ENCODE measurements at regions not wholly inside any gene's neighbourhood (a gene's known extent, or its start where the extent isn't known, plus 50 kb on each side); places are given as distances from the start of the nearest gene placed in this dataset.

- no peaks in the 10 kb centered on the region for H4K20me1 ChIP-seq (ENCODE audit: insufficient read depth)
- no peak overlapping the region for H2AFZ ChIP-seq (ENCODE audit: low read depth)
- ChIA-PET CTCF (no interaction called here), POLR2A (no interaction called here)
- H3K27ac ChIP-seq (ENCODE audit: low read depth in 2 of 2, low read length in 1 of 2): no peak overlapping the region
- peaks cover 0 to 16% of the 10 kb centered on the region in 2 experiments; a peak in 1 of 4 replicates for H3K4me1 ChIP-seq (ENCODE audit: control insufficient read depth in 1 of 2, insufficient read depth in 2 of 2, low read depth in 1 of 2, low read length in 1 of 2)
- 45% methylated on average over 7 of the region's 19 CpGs for WGBS (ENCODE audit: low lambda C conversion rate)
- DNase-seq: no peak
- TF ChIP-seq GATA2 (CRISPR knock-in tag; IDR thresholded peaks at IDR 0.05) (no peak), MAX (IDR thresholded peaks at IDR 0.05; ENCODE audit: low read depth) (no peak), EZH2phosphoT487 (IDR thresholded peaks at IDR 0.05; ENCODE audit: borderline replicate concordance, low read depth) (no peak), CTCF (IDR thresholded peaks at IDR 0.05) (no peak), RCOR1 (IDR thresholded peaks at IDR 0.05; ENCODE audit: low read length) (no peak), USF1 (IDR thresholded peaks at IDR 0.05; ENCODE audit: borderline replicate concordance, low read depth) (no peak), FOXM1 (IDR thresholded peaks at IDR 0.05; ENCODE audit: low read depth) (no peak), TCF12 (IDR thresholded peaks at IDR 0.05) (no peak), RFX5 (IDR thresholded peaks at IDR 0.05; ENCODE audit: low read length) (no peak)
- H3K79me2 ChIP-seq (ENCODE audit: insufficient read depth): no peaks in the 10 kb centered on the region
- H3K4me3 ChIP-seq (ENCODE audit: low read depth in 2 of 2, low read length in 1 of 2): no peak overlapping the region
- no peak overlapping the region for H3K4me2 ChIP-seq
- no peaks in the 10 kb centered on the region for H3K36me3 ChIP-seq (replicated peaks in 1 of 2; ENCODE audit: control insufficient read depth in 1 of 2, insufficient read depth in 2 of 2, low read length in 1 of 2)
- H3K9me2 ChIP-seq: no peaks in the 10 kb centered on the region
- H3K9me3 ChIP-seq: no peaks in the 10 kb centered on the region
- H3K9ac ChIP-seq: no peak overlapping the region
- H3F3A ChIP-seq (replicated peaks; ENCODE audit: insufficient read depth): no peaks in the 10 kb centered on the region
- H3K27me3 ChIP-seq (ENCODE audit: insufficient read depth): no peaks in the 10 kb centered on the region
Measured at GRCh38 chr14:104314251-104314941, 176.0 kb downstream of the KIF26A start.

GRCh38 chr14:104315169-104315568, 176.8 kb downstream of the KIF26A start:
- H3K9me3 ChIP-seq: no peaks in the 10 kb centered on the region

More at GRCh38 chr14:104315169-104315568, 176.8 kb downstream of the KIF26A start:
- Histone ChIP-seq H3K9me2 (no peaks in the 10 kb centered on the region), H4K20me1 (ENCODE audit: insufficient read depth) (no peaks in the 10 kb centered on the region), H3K4me3 (ENCODE audit: low read depth in 2 of 2, low read length in 1 of 2) (no peak overlapping the region), H3F3A (replicated peaks; ENCODE audit: insufficient read depth) (no peaks in the 10 kb centered on the region), H3K4me2 (no peak overlapping the region), H2AFZ (ENCODE audit: low read depth) (no peak overlapping the region), H3K36me3 (replicated peaks in 1 of 2; ENCODE audit: control insufficient read depth in 1 of 2, insufficient read depth in 2 of 2, low read length in 1 of 2) (no peaks in the 10 kb centered on the region), H3K9ac (no peak overlapping the region), H3K79me2 (ENCODE audit: insufficient read depth) (no peaks in the 10 kb centered on the region), H3K27me3 (ENCODE audit: insufficient read depth) (no peaks in the 10 kb centered on the region), H3K27ac (ENCODE audit: low read depth in 2 of 2, low read length in 1 of 2) (no peak overlapping the region), H3K4me1 (ENCODE audit: control insufficient read depth in 1 of 2, insufficient read depth in 2 of 2, low read depth in 1 of 2, low read length in 1 of 2) (peaks cover 0 to 18% of the 10 kb centered on the region in 2 experiments; a peak in 1 of 4 replicates)
- TF ChIP-seq IRF3 (IDR thresholded peaks at IDR 0.05; ENCODE audit: low read depth, low read length): no peak
- TF ChIP-seq EP300 (IDR thresholded peaks at IDR 0.05; ENCODE audit: borderline replicate concordance in 1 of 2, low read depth in 1 of 2, low read length in 1 of 2): no peak
- TF ChIP-seq CHD2 (IDR thresholded peaks at IDR 0.05; ENCODE audit: low read length, partially characterized antibody): no peak
- no peak for TF ChIP-seq FOXJ3 (CRISPR knock-in tag; IDR thresholded peaks at IDR 0.05)
- TF ChIP-seq SIN3A (IDR thresholded peaks at IDR 0.05; ENCODE audit: borderline replicate concordance, low read depth, low read length): no peak
- TF ChIP-seq GATA2 (CRISPR knock-in tag; IDR thresholded peaks at IDR 0.05): no peak
- no peak for TF ChIP-seq JUND (IDR thresholded peaks at IDR 0.05)
- TF ChIP-seq TAF1 (IDR thresholded peaks at IDR 0.05; ENCODE audit: borderline replicate concordance, low read depth, low read length): no peak
- TF ChIP-seq PBX3 (IDR thresholded peaks at IDR 0.05): no peak
- TF ChIP-seq SMC3 (IDR thresholded peaks at IDR 0.05; ENCODE audit: low read depth, low read length): no peak
- no peak for TF ChIP-seq USF1 (IDR thresholded peaks at IDR 0.05; ENCODE audit: borderline replicate concordance, low read depth)
- no peak for TF ChIP-seq MEF2A (IDR thresholded peaks at IDR 0.05; ENCODE audit: borderline replicate concordance, low read depth)
- TF ChIP-seq USF2 (IDR thresholded peaks at IDR 0.05; ENCODE audit: borderline replicate concordance, low read depth, low read length): no peak
- no peak for TF ChIP-seq RFX5 (IDR thresholded peaks at IDR 0.05; ENCODE audit: low read length)
- ChIA-PET POLR2A (interaction anchor here (0.6 kb wide), 1 partner anchor 251 kb away, joined by 3 read pairs; no protein-coding TSS in a partner anchor), CTCF (interaction anchor here (1.2 kb wide), 1 partner anchor 20 kb away, joined by 3 read pairs; no protein-coding TSS in a partner anchor)
- WGBS (ENCODE audit: low lambda C conversion rate): 63% methylated on average over 9 of the region's 14 CpGs
- DNase-seq: no peak

All from SK-N-SH (cell line).